ENCODE measurements at regions not wholly inside any gene's neighbourhood (a gene's known extent, or its start where the extent isn't known, plus 50 kb on each side); places are given as distances from the start of the nearest gene placed in this dataset.

GRCh38 chr5:143737062-143737461, 74.9 kb upstream of the HMHB1 start:
- H3K27me3 Mint-ChIP-seq (ENCODE audit: low read depth): 0 out of 2 replicates have a peak, but pooled peaks cover 2% of the 10 kb centered on the region
- H3K23ac ChIP-seq (ENCODE audit: insufficient read length, low read depth, low read length): no peak overlapping the region
- no peak overlapping the region for H3K27ac Mint-ChIP-seq
- WGBS (ENCODE audit: extremely low coverage, insufficient read length, low lambda C conversion rate): no CpG with 5 or more reads among the region's 3 CpGs
- no peak for DNase-seq
- no peak overlapping the region for H4K91ac ChIP-seq (ENCODE audit: insufficient read length, low read depth, low read length)
- H2BK15ac ChIP-seq (ENCODE audit: low read depth, low read length): no peak overlapping the region
- H3K4ac ChIP-seq (ENCODE audit: low read depth, low read length): no peak overlapping the region
- no peaks in the 10 kb centered on the region for H4K20me1 ChIP-seq (ENCODE audit: control insufficient read depth, insufficient read depth, insufficient read length)
- H3K27ac ChIP-seq (ENCODE audit: insufficient read length, low read depth, low read length): no peak overlapping the region
- peaks cover 16 to 26% of the 10 kb centered on the region in 2 experiments for H3K4me1 Mint-ChIP-seq
- H3K23me2 ChIP-seq (ENCODE audit: insufficient read length, low read depth, low read length, poor library complexity, severe bottlenecking): no peaks in the 10 kb centered on the region
- H3K4me2 ChIP-seq (ENCODE audit: insufficient read depth, insufficient read length, low read length): no peak overlapping the region
- peaks cover 3% of the 10 kb centered on the region for H3K4me1 ChIP-seq (ENCODE audit: insufficient read depth, low read length)
- no peak overlapping the region for H3K56ac ChIP-seq (ENCODE audit: insufficient read length, low read depth, low read length)
- H2AK5ac ChIP-seq (ENCODE audit: insufficient read length, low read length): no peak overlapping the region
- H3K4me3 Mint-ChIP-seq: no peak overlapping the region
- H3T11ph ChIP-seq (ENCODE audit: low read length): no peak overlapping the region
- no peak overlapping the region for H2BK12ac ChIP-seq (ENCODE audit: insufficient read length, low read depth, low read length)
- H3K27me3 ChIP-seq (ENCODE audit: insufficient read depth, low read length): no peaks in the 10 kb centered on the region
- H3K14ac ChIP-seq (ENCODE audit: insufficient read depth, low read length): no peak overlapping the region
- no peak overlapping the region for H2BK120ac ChIP-seq (ENCODE audit: low read depth, low read length, poor library complexity, severe bottlenecking)
- H4K8ac ChIP-seq (replicated peaks; ENCODE audit: insufficient read length, low read depth, low read length): no peak overlapping the region
- H2BK20ac ChIP-seq (ENCODE audit: low read depth, low read length, poor library complexity, severe bottlenecking): no peak overlapping the region
- H3K79me2 ChIP-seq (ENCODE audit: insufficient read depth, low read length): no peaks in the 10 kb centered on the region
- H3K9me3 Mint-ChIP-seq: no peaks in the 10 kb centered on the region
- no peaks in the 10 kb centered on the region for H3K36me3 Mint-ChIP-seq (ENCODE audit: insufficient read depth in 1 of 3, low read depth in 3 of 3)
- H2AFZ ChIP-seq (ENCODE audit: low read length): no peak overlapping the region
- H3K9ac ChIP-seq (ENCODE audit: extremely low read depth, insufficient read length, low read length): no peak overlapping the region
- H2BK5ac ChIP-seq (ENCODE audit: insufficient read length, low read length): no peak overlapping the region
- H3K18ac ChIP-seq (ENCODE audit: insufficient read length, low read depth, low read length): no peak overlapping the region
- no peak for TF ChIP-seq CTCF (conservative IDR thresholded peaks at IDR 0.05)
- no peaks in the 10 kb centered on the region for H3K79me1 ChIP-seq (ENCODE audit: insufficient read depth, low read depth, low read length, poor library complexity, severe bottlenecking)
- H3K9me3 ChIP-seq (ENCODE audit: control insufficient read depth, low read depth, low read length): no peaks in the 10 kb centered on the region
- no peak overlapping the region for H4K5ac ChIP-seq (ENCODE audit: insufficient read length, low read depth, low read length)

Data from H9 (cell line).